SK-N-SH (cell line): ENCODE measurements at regions not wholly inside any gene's neighbourhood (a gene's known extent, or its start where the extent isn't known, plus 50 kb on each side); places are given as distances from the start of the nearest gene placed in this dataset.

Experiments used
- CTCF ChIA-PET: fragments of 300-600, 350-600 bp; formaldehyde crosslinking; extraction: SDS; loops from one replicate; lab custom pipeline; 2021; lab: Yijun Ruan, JAX
- POLR2A ChIA-PET: fragments of 350-600 bp; sonication (Branson Sonifier 250); formaldehyde crosslinking; extraction: SDS; loops from one replicate; lab custom pipeline; 2020; ENCODE audit warnings: antibody characterized with exemption, inconsistent platforms; lab: Yijun Ruan, JAX
- DNase-seq: peaks from one replicate; pipeline ENCODE4 v3.0.0; 2012
- H2AFZ ChIP-seq: fragments of 200-600 bp; sonication (generic); 2 replicates; pipeline ENCODE4 v1.8.1; 2016; ENCODE audit warnings: antibody characterized with exemption, mild to moderate bottlenecking, low read depth
- H3F3A ChIP-seq: fragments of 200-600 bp; sonication (generic); replicated peaks from 2 replicates; pipeline ENCODE3; 2016; ENCODE audit warnings: antibody characterized with exemption, mild to moderate bottlenecking; ENCODE audit not compliant: insufficient read depth
- H3K27ac ChIP-seq, 2 experiments: fragments of 200-500 bp in 1 of 2; fragments of 200-600 bp in 1 of 2; sonication (Bioruptor generic) in 1 of 2; sonication (generic), shearing (Covaris generic) in 1 of 2; 2 replicates each; pipeline versions ENCODE4 v1.5.1 to v1.6.1; 2014 to 2016; ENCODE audit warnings: low read depth in 2 of 2, inconsistent platforms in 1 of 2, low read length in 1 of 2, mild to moderate bottlenecking in 1 of 2, mixed read lengths in 1 of 2
- H3K27me3 ChIP-seq: fragments of 200-600 bp; sonication (generic), shearing (Covaris generic); 2 replicates; pipeline ENCODE4 v1.6.1; 2016; ENCODE audit warnings: mixed run types; ENCODE audit not compliant: insufficient read depth
- H3K36me3 ChIP-seq, 2 experiments: fragments of 200-500 bp in 1 of 2; fragments of 200-600 bp in 1 of 2; sonication (Bioruptor generic) in 1 of 2; sonication (generic) in 1 of 2; replicated peaks in 1 of 2; 2 replicates each; pipeline versions ENCODE3 to v1.5.1; 2014 to 2016; ENCODE audit warnings: low read length in 1 of 2, mild to moderate bottlenecking in 1 of 2; ENCODE audit not compliant: insufficient read depth in 2 of 2, control insufficient read depth in 1 of 2
- H3K4me1 ChIP-seq, 2 experiments: fragments of 200-500 bp in 1 of 2; fragments of 200-600 bp in 1 of 2; sonication (Bioruptor generic) in 1 of 2; sonication (generic), shearing (Covaris generic) in 1 of 2; 2 replicates each; pipeline versions ENCODE4 v1.5.1 to v1.6.1; 2014 to 2016; ENCODE audit warnings: low read depth in 1 of 2, low read length in 1 of 2, mixed run types in 1 of 2; ENCODE audit not compliant: insufficient read depth in 2 of 2, control insufficient read depth in 1 of 2
- H3K4me2 ChIP-seq: fragments of 200-600 bp; sonication (generic), shearing (Covaris generic); 2 replicates; pipeline ENCODE4 v1.6.1; 2017; ENCODE audit warnings: mixed run types
- H3K4me3 ChIP-seq, 2 experiments: fragments of 200-500 bp in 1 of 2; fragments of 200-600 bp in 1 of 2; sonication (Bioruptor generic) in 1 of 2; sonication (generic), shearing (Covaris generic) in 1 of 2; 2 replicates each; pipeline versions ENCODE4 v1.5.1 to v1.8.1; 2014 to 2016; ENCODE audit warnings: low read depth in 2 of 2, inconsistent platforms in 1 of 2, low read length in 1 of 2, mild to moderate bottlenecking in 1 of 2, mixed read lengths in 1 of 2, moderate library complexity in 1 of 2
- H3K79me2 ChIP-seq: fragments of 200-600 bp; sonication (generic); 2 replicates; pipeline ENCODE4 v1.8.1; 2017; ENCODE audit warnings: mild to moderate bottlenecking; ENCODE audit not compliant: insufficient read depth
- H3K9ac ChIP-seq: fragments of 200-600 bp; sonication (generic); 2 replicates; pipeline ENCODE4 v1.6.1; 2017; ENCODE audit warnings: mixed run types
- H3K9me2 ChIP-seq: fragments of 200-600 bp; sonication (generic); 2 replicates; pipeline ENCODE4 v1.6.1; 2017; ENCODE audit warnings: mixed run types
- H3K9me3 ChIP-seq: fragments of 200-600 bp; sonication (generic); 2 replicates; pipeline ENCODE4 v1.6.1; 2017; ENCODE audit warnings: mixed run types, mild to moderate bottlenecking, moderate library complexity
- H4K20me1 ChIP-seq: fragments of 200-600 bp; sonication (generic); 2 replicates; pipeline ENCODE4 v1.6.1; 2017; ENCODE audit warnings: mild to moderate bottlenecking, mixed run types; ENCODE audit not compliant: insufficient read depth
- CHD2 ChIP-seq: fragments of 150-350 bp; IDR thresholded peaks from 2 replicates; pipeline ENCODE4 v1.6.1; 2018; ENCODE audit warnings: low read length; ENCODE audit not compliant: partially characterized antibody
- EP300 ChIP-seq, 2 experiments: IDR thresholded peaks; 2 replicates each; pipeline versions ENCODE4 v1.4.0 to v1.6.1; 2012; ENCODE audit warnings: borderline replicate concordance in 1 of 2, low read depth in 1 of 2, low read length in 1 of 2
- FOSL2 ChIP-seq: IDR thresholded peaks from 2 replicates; pipeline ENCODE4 v1.4.0; 2012; ENCODE audit warnings: low read depth, mild to moderate bottlenecking, moderate library complexity, borderline replicate concordance
- GABPA ChIP-seq: IDR thresholded peaks from 2 replicates; pipeline ENCODE4 v1.4.0; 2012; ENCODE audit warnings: low read depth, mild to moderate bottlenecking
- GATA2 ChIP-seq: sonication (generic); formaldehyde crosslinking; IDR thresholded peaks from 2 replicates; pipeline ENCODE4 v1.5.0; 2020; ENCODE audit warnings: mild to moderate bottlenecking, missing genetic modification reagents
- MAX ChIP-seq: IDR thresholded peaks from 2 replicates; pipeline ENCODE4 v1.4.0; 2012; ENCODE audit warnings: low read depth
- NFIC ChIP-seq: IDR thresholded peaks from 2 replicates; pipeline ENCODE4 v1.4.0; 2012; ENCODE audit warnings: borderline replicate concordance
- NRF1 ChIP-seq: IDR thresholded peaks from 2 replicates; pipeline ENCODE4 v1.6.1; 2012; ENCODE audit warnings: low read depth, mild to moderate bottlenecking, low read length
- POLR2AphosphoS5 ChIP-seq: IDR thresholded peaks from 2 replicates; pipeline ENCODE4 v1.6.1; 2012; ENCODE audit warnings: low read depth, low read length
- RAD21 ChIP-seq: IDR thresholded peaks from 2 replicates; pipeline ENCODE4 v1.6.1; 2012; ENCODE audit warnings: mild to moderate bottlenecking, low read length
- SIN3A ChIP-seq: IDR thresholded peaks from 2 replicates; pipeline ENCODE4 v1.6.1; 2012; ENCODE audit warnings: low read depth, mild to moderate bottlenecking, low read length, moderate library complexity, borderline replicate concordance
- SMC3 ChIP-seq: IDR thresholded peaks from 2 replicates; pipeline ENCODE4 v1.6.1; 2012; ENCODE audit warnings: low read depth, low read length, improper control_type of control experiment
- TAF1 ChIP-seq: IDR thresholded peaks from 2 replicates; pipeline ENCODE4 v1.6.1; 2012; ENCODE audit warnings: low read depth, mild to moderate bottlenecking, low read length, moderate library complexity, borderline replicate concordance
- TCF12 ChIP-seq: IDR thresholded peaks from 2 replicates; pipeline ENCODE4 v1.4.0; 2012
- USF1 ChIP-seq: IDR thresholded peaks from 2 replicates; pipeline ENCODE4 v1.4.0; 2012; ENCODE audit warnings: low read depth, borderline replicate concordance
- YY1 ChIP-seq: IDR thresholded peaks from 2 replicates; pipeline ENCODE4 v1.4.0; 2012; ENCODE audit warnings: low read depth, mild to moderate bottlenecking
- WGBS: methylation state at CpG from one replicate; pipeline ENCODE4 v1.1.6; 2017; ENCODE audit warnings: low lambda C conversion rate; 5-methylcytosine and 5-hydroxymethylcytosine counted together
- TF ChIP-seq, protein P1 (sequence below): fragments of 150-350 bp; IDR thresholded peaks from 2 replicates; pipeline ENCODE4 v1.6.1; 2016; ENCODE audit warnings: mild to moderate bottlenecking, low read depth, low read length
- TF ChIP-seq, protein P2 (sequence below): fragments of 200-600 bp; sonication (generic); IDR thresholded peaks from 2 replicates; pipeline ENCODE4 v1.6.1; 2017; ENCODE audit warnings: antibody characterized with exemption, mild to moderate bottlenecking, moderate library complexity
- TF ChIP-seq, protein P3 (sequence below): IDR thresholded peaks from 2 replicates; pipeline ENCODE4; 2012

- H3K36me3 ChIP-seq: no peaks in the 10 kb centered on the region
- TF ChIP-seq GABPA (no peak), NRF1 (no peak), YY1 (no peak), NFIC (no peak), USF1 (no peak)
- TF ChIP-seq, all 33 proteins: peak for 0
- POLR2A ChIA-PET: no interaction called here
- no peak overlapping the region for H3K4me3 ChIP-seq
- no peak overlapping the region for H3K27ac ChIP-seq
- no peak overlapping the region for H2AFZ ChIP-seq
- H3K4me2 ChIP-seq: no peak overlapping the region
- CTCF ChIA-PET: no interaction called here
- no peaks in the 10 kb centered on the region for H3K4me1 ChIP-seq
- no peaks in the 10 kb centered on the region for H4K20me1 ChIP-seq
- WGBS: 78% methylated on average over 4 of the region's 4 CpGs
- no peak for DNase-seq
- no peaks in the 10 kb centered on the region for H3K27me3 ChIP-seq
- H3F3A ChIP-seq: no peaks in the 10 kb centered on the region
- H3K9ac ChIP-seq: no peak overlapping the region
- peaks cover 5% of the 10 kb centered on the region for H3K9me3 ChIP-seq
- H3K9me2 ChIP-seq: no peaks in the 10 kb centered on the region
- H3K79me2 ChIP-seq: no peaks in the 10 kb centered on the region
Observed at GRCh38 chr21:28705616-28706015, 287.1 kb downstream of the LTN1 start.

DNA sequence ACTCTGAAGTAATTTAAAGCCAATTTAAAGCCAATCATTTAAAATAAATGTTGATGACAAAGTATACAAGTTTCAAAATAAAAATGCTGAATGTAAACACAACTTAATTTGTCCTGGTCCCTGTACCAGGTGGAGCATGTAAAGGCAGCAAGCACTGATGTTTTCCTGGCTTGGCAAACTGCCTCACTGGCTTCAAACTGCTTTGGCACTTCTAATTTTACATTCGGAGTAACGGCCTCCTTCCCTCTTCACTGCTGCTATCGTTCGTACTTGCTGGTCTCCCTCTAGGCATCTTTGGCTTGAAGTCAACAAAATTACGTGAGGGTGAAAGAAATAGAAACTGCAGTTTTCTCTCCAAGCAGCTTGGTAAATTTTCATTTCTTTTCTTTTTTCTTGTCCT, 287.9 kb downstream of the LTN1 start:
- TF ChIP-seq, protein P1, sequence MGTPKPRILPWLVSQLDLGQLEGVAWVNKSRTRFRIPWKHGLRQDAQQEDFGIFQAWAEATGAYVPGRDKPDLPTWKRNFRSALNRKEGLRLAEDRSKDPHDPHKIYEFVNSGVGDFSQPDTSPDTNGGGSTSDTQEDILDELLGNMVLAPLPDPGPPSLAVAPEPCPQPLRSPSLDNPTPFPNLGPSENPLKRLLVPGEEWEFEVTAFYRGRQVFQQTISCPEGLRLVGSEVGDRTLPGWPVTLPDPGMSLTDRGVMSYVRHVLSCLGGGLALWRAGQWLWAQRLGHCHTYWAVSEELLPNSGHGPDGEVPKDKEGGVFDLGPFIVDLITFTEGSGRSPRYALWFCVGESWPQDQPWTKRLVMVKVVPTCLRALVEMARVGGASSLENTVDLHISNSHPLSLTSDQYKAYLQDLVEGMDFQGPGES: no peak
- TF ChIP-seq SMC3 (no peak), NFIC (no peak), TAF1 (no peak), NRF1 (no peak), FOSL2 (no peak), CHD2 (no peak), POLR2AphosphoS5 (no peak), GATA2 (CRISPR knock-in tag) (no peak), RAD21 (no peak), SIN3A (no peak), TCF12 (no peak), MAX (no peak), EP300 (IDR thresholded peaks at IDR 0.05; ENCODE audit: borderline replicate concordance in 1 of 2, low read depth in 1 of 2, low read length in 1 of 2) (no peak)
- TF ChIP-seq, protein P2, sequence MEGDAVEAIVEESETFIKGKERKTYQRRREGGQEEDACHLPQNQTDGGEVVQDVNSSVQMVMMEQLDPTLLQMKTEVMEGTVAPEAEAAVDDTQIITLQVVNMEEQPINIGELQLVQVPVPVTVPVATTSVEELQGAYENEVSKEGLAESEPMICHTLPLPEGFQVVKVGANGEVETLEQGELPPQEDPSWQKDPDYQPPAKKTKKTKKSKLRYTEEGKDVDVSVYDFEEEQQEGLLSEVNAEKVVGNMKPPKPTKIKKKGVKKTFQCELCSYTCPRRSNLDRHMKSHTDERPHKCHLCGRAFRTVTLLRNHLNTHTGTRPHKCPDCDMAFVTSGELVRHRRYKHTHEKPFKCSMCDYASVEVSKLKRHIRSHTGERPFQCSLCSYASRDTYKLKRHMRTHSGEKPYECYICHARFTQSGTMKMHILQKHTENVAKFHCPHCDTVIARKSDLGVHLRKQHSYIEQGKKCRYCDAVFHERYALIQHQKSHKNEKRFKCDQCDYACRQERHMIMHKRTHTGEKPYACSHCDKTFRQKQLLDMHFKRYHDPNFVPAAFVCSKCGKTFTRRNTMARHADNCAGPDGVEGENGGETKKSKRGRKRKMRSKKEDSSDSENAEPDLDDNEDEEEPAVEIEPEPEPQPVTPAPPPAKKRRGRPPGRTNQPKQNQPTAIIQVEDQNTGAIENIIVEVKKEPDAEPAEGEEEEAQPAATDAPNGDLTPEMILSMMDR: no peak
- TF ChIP-seq, protein P3, sequence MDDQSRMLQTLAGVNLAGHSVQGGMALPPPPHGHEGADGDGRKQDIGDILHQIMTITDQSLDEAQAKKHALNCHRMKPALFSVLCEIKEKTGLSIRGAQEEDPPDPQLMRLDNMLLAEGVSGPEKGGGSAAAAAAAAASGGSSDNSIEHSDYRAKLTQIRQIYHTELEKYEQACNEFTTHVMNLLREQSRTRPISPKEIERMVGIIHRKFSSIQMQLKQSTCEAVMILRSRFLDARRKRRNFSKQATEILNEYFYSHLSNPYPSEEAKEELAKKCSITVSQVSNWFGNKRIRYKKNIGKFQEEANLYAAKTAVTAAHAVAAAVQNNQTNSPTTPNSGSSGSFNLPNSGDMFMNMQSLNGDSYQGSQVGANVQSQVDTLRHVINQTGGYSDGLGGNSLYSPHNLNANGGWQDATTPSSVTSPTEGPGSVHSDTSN: no peak
- no peaks in the 10 kb centered on the region for H4K20me1 ChIP-seq
- H3K4me2 ChIP-seq: no peak overlapping the region
- H3K27ac ChIP-seq: no peak overlapping the region
- H3K4me3 ChIP-seq: no peak overlapping the region
- no peak overlapping the region for H2AFZ ChIP-seq
- H3K79me2 ChIP-seq: no peaks in the 10 kb centered on the region
- CTCF ChIA-PET: no interaction called here
- H3K9me2 ChIP-seq: no peaks in the 10 kb centered on the region
- no peaks in the 10 kb centered on the region for H3K27me3 ChIP-seq
- DNase-seq: no peak
- no peaks in the 10 kb centered on the region for H3K36me3 ChIP-seq
- H3F3A ChIP-seq: no peaks in the 10 kb centered on the region
- POLR2A ChIA-PET: no interaction called here
- WGBS: 70% methylated on average over 5 of the region's 5 CpGs
- no peak overlapping the region for H3K9ac ChIP-seq
- H3K9me3 ChIP-seq: peaks cover 5% of the 10 kb centered on the region
- H3K4me1 ChIP-seq: no peaks in the 10 kb centered on the region
